Keratinocyte (primary cell): ENCODE measurements at regions not wholly inside any gene's neighbourhood (a gene's known extent, or its start where the extent isn't known, plus 50 kb on each side); places are given as distances from the start of the nearest gene placed in this dataset.

Experiments used
- DNase-seq: peaks from one replicate; pipeline ENCODE4 v3.0.0-alpha.2; 2011; ENCODE audit warnings: low read depth, missing footprints, low spot score
- FAIRE-seq: peaks from 2 replicates; lab custom pipeline; 2011; peaks lifted over from hg19 to GRCh38; lab: Jason Lieb, UNC
- H2AFZ ChIP-seq: 2 replicates; pipeline ENCODE4 v1.6.0; 2012; ENCODE audit warnings: low read length, control low read depth, inconsistent platforms; ENCODE audit not compliant: control insufficient read depth
- H3K27ac ChIP-seq: 2 replicates; pipeline ENCODE4 v1.5.1; 2011; ENCODE audit warnings: low read length; ENCODE audit not compliant: control insufficient read depth, insufficient read depth
- H3K27me3 ChIP-seq: 3 replicates; pipeline ENCODE4 v1.6.0; 2011; ENCODE audit warnings: low read length; ENCODE audit not compliant: control insufficient read depth, insufficient read depth; ENCODE audit errors: extremely low read depth
- H3K36me3 ChIP-seq, 2 experiments: 2 replicates in 1 of 2; 3 replicates in 1 of 2; pipeline ENCODE4 v1.5.1; 2011; ENCODE audit warnings: low read length in 2 of 2, mild to moderate bottlenecking in 1 of 2; ENCODE audit not compliant: control insufficient read depth in 2 of 2, insufficient read depth in 2 of 2; ENCODE audit errors: extremely low read depth in 1 of 2
- H3K4me1 ChIP-seq: 3 replicates; pipeline ENCODE4 v1.5.1; 2011; ENCODE audit warnings: low read length; ENCODE audit not compliant: control insufficient read depth, insufficient read depth; ENCODE audit errors: extremely low read depth
- H3K4me2 ChIP-seq: 3 replicates; pipeline ENCODE4 v1.6.0; 2011; ENCODE audit warnings: low read depth, low read length; ENCODE audit not compliant: control insufficient read depth, insufficient read depth; ENCODE audit errors: extremely low read depth
- H3K4me3 ChIP-seq, 3 experiments: fragments of 200-600 bp in 1 of 3; sonication (generic) in 1 of 3; 2 replicates in 2 of 3; 3 replicates in 1 of 3; pipeline ENCODE4 v1.5.1; 2011 to 2016; ENCODE audit warnings: low read length in 3 of 3, mild to moderate bottlenecking in 3 of 3, control low read depth in 2 of 3, inconsistent platforms in 1 of 3, low read depth in 1 of 3, mixed read lengths in 1 of 3, mixed run types in 1 of 3, moderate library complexity in 1 of 3; ENCODE audit not compliant: control insufficient read depth in 2 of 3, insufficient read depth in 2 of 3; ENCODE audit errors: extremely low read depth in 1 of 3
- H3K79me2 ChIP-seq: 2 replicates; pipeline ENCODE4 v1.6.0; 2012; ENCODE audit warnings: low read length; ENCODE audit not compliant: control insufficient read depth, insufficient read depth
- H3K9ac ChIP-seq: 3 replicates; pipeline ENCODE4 v1.6.0; 2011; ENCODE audit warnings: low read length; ENCODE audit not compliant: control insufficient read depth, insufficient read depth; ENCODE audit errors: extremely low read depth
- H3K9me1 ChIP-seq: 3 replicates; pipeline ENCODE4 v1.6.0; 2011; ENCODE audit warnings: low read length; ENCODE audit not compliant: control insufficient read depth, insufficient read depth; ENCODE audit errors: extremely low read depth
- H3K9me3 ChIP-seq: 2 replicates; pipeline ENCODE4 v1.5.1; 2012; ENCODE audit warnings: low read depth, low read length; ENCODE audit not compliant: control insufficient read depth
- H4K20me1 ChIP-seq: 3 replicates; pipeline ENCODE4 v1.6.0; 2011; ENCODE audit warnings: low read length; ENCODE audit not compliant: control insufficient read depth, insufficient read depth; ENCODE audit errors: extremely low read depth
- EZH2 ChIP-seq: IDR thresholded peaks from one replicate; pipeline ENCODE4 v1.6.1; 2012; ENCODE audit warnings: inconsistent platforms, mild to moderate bottlenecking, low read length, moderate library complexity
- dilution Hi-C: fragments of 300-500 bp; cut with MboI; formaldehyde crosslinking; loops from one replicate; pipeline ENCODE4 v1.7.0; 2020; ENCODE audit warnings: low sequenced_read_pairs; ENCODE audit not compliant: extremely low pct_ligation_motif_present
- TF ChIP-seq, protein P1 (sequence below), 3 experiments: IDR thresholded peaks in 1 of 3; conservative IDR thresholded peaks in 1 of 3; optimal IDR thresholded peaks in 1 of 3; 2 replicates in 2 of 3; 3 replicates in 1 of 3; pipeline versions ENCODE3 to v1.5.1; 2011; ENCODE audit warnings: low read length in 3 of 3, mild to moderate bottlenecking in 3 of 3, moderate library complexity in 2 of 3, control low read depth in 1 of 3, inconsistent platforms in 1 of 3; ENCODE audit not compliant: insufficient read depth in 2 of 3; ENCODE audit errors: extremely low read depth in 1 of 3

DNA sequence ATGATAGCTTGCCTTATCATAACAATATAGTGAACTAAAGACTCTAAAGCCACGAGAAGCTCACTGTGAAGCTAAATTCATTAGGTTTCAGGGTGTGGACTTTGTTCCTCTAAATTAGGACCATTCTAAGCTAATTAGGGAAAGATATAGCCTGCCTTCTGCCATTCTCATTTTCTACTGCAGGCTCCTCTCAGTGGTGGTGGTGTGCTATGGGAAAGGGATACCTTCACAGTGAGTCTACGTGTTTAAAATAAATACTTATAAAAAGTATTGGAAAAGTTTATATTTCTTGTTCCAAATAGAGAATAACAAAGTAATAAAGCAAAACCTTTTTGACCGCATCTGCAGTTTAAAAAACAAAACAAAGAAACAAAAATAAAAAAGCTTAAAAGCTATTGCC, 327.7 kb downstream of the PAPSS1 start:
- TF ChIP-seq, protein P1, sequence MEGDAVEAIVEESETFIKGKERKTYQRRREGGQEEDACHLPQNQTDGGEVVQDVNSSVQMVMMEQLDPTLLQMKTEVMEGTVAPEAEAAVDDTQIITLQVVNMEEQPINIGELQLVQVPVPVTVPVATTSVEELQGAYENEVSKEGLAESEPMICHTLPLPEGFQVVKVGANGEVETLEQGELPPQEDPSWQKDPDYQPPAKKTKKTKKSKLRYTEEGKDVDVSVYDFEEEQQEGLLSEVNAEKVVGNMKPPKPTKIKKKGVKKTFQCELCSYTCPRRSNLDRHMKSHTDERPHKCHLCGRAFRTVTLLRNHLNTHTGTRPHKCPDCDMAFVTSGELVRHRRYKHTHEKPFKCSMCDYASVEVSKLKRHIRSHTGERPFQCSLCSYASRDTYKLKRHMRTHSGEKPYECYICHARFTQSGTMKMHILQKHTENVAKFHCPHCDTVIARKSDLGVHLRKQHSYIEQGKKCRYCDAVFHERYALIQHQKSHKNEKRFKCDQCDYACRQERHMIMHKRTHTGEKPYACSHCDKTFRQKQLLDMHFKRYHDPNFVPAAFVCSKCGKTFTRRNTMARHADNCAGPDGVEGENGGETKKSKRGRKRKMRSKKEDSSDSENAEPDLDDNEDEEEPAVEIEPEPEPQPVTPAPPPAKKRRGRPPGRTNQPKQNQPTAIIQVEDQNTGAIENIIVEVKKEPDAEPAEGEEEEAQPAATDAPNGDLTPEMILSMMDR (optimal IDR thresholded peaks at IDR 0.05 in 1 of 3, IDR thresholded peaks at IDR 0.05 in 1 of 3, conservative IDR thresholded peaks at IDR 0.05 in 1 of 3; ENCODE audit: extremely low read depth in 1 of 3, insufficient read depth in 2 of 3, low read length in 3 of 3): no peak
- no peak for TF ChIP-seq EZH2
- no peak for FAIRE-seq
- no peaks in the 10 kb centered on the region for H3K79me2 ChIP-seq
- H3K27ac ChIP-seq: no peak overlapping the region
- DNase-seq: no peak
- dilution Hi-C loops: no loop called here
- no peaks in the 10 kb centered on the region for H3K27me3 ChIP-seq
- H2AFZ ChIP-seq: no peak overlapping the region
- H3K9me1 ChIP-seq: no peaks in the 10 kb centered on the region
- no peaks in the 10 kb centered on the region for H3K4me1 ChIP-seq
- no peaks in the 10 kb centered on the region for H3K9me3 ChIP-seq
- no peak overlapping the region for H3K9ac ChIP-seq
- H4K20me1 ChIP-seq: no peaks in the 10 kb centered on the region
- H3K4me2 ChIP-seq: no peak overlapping the region
- no peak overlapping the region for H3K4me3 ChIP-seq
- H3K36me3 ChIP-seq: no peaks in the 10 kb centered on the region

DNA sequence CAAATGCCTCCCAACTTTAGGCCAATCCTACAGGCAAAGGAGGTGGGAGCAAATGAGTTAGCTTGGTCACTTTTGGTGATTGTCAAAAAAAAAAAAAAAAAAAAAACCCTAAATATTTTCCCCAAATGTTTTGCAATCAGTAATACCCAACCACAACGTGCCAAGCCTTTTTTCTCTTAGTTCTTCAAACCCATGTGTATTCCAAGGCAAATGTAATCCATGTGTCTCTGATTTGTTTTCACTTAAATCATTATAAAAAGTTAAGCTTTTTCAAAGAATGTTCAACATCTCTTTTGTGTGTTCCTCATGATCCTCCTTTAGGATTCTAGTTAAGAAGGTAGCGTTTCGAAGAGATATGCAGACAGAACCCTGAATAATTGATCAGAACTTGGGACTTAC, 328.4 kb downstream of the PAPSS1 start:
- no peaks in the 10 kb centered on the region for H3K36me3 ChIP-seq
- dilution Hi-C loops: no loop called here

More for the DNA sequence above, 328.4 kb downstream of the PAPSS1 start:
- TF ChIP-seq EZH2: no peak
- TF ChIP-seq, protein P1 (optimal IDR thresholded peaks at IDR 0.05 in 1 of 3, IDR thresholded peaks at IDR 0.05 in 1 of 3, conservative IDR thresholded peaks at IDR 0.05 in 1 of 3; ENCODE audit: extremely low read depth in 1 of 3, insufficient read depth in 2 of 3, low read length in 3 of 3): no peak
- H3K9me3 ChIP-seq: no peaks in the 10 kb centered on the region
- H4K20me1 ChIP-seq: no peaks in the 10 kb centered on the region
- FAIRE-seq (no peak), DNase-seq (no peak)
- no peak overlapping the region for H3K27ac ChIP-seq
- no peak overlapping the region for H3K4me2 ChIP-seq
- H2AFZ ChIP-seq: no peak overlapping the region
- H3K27me3 ChIP-seq: no peaks in the 10 kb centered on the region
- no peak overlapping the region for H3K4me3 ChIP-seq
- no peak overlapping the region for H3K9ac ChIP-seq
- H3K9me1 ChIP-seq: no peaks in the 10 kb centered on the region
- no peaks in the 10 kb centered on the region for H3K79me2 ChIP-seq
- H3K4me1 ChIP-seq: no peaks in the 10 kb centered on the region
